Caco-2 (cell line): ENCODE measurements at regions not wholly inside any gene's neighbourhood (a gene's known extent, or its start where the extent isn't known, plus 50 kb on each side); places are given as distances from the start of the nearest gene placed in this dataset.

Experiments used
- BruUV-seq: library from RNA; stranded (reverse); fragments of 400-500 nt; replicated peaks from 2 replicates; lab custom pipeline; 2021; lab: Mats Ljungman, UMichigan
- CTCF ChIA-PET: fragments of 300-600 bp; sonication (Branson Sonifier 250); formaldehyde crosslinking; loops from one replicate; lab custom pipeline; 2022; ENCODE audit warnings: antibody characterized with exemption; lab: Charles Lee
- POLR2A ChIA-PET: fragments of 300-600 bp; sonication (Branson Sonifier 250); formaldehyde crosslinking; loops from one replicate; lab custom pipeline; 2022; ENCODE audit warnings: antibody characterized with exemption; lab: Charles Lee
- DNase-seq, 2 experiments: peaks; one replicate each; pipeline versions ENCODE4 v3.0.0 to v3.0.0-alpha.2; 2020 to 2022
- H3K27me3 ChIP-seq: replicated peaks from 2 replicates; pipeline ENCODE4 v1.6.0; 2011; ENCODE audit warnings: low read length; ENCODE audit not compliant: control insufficient read depth, insufficient read depth
- H3K36me3 ChIP-seq: 2 replicates; pipeline ENCODE4 v1.5.1; 2011; ENCODE audit warnings: low read length; ENCODE audit not compliant: control insufficient read depth, insufficient read depth
- H3K4me1 ChIP-seq: fragments of 250-450 bp; sonication (Bioruptor Pico); 2 replicates; pipeline ENCODE4 v1.5.1; 2020; ENCODE audit warnings: mild to moderate bottlenecking
- H3K4me3 ChIP-seq: 2 replicates; pipeline ENCODE4 v1.5.1; 2011; ENCODE audit warnings: low read depth, mild to moderate bottlenecking, control low read depth, low read length
- H3K9me3 ChIP-seq: fragments of 250-450 bp; sonication (Bioruptor Pico); 2 replicates; pipeline ENCODE4 v1.5.1; 2020; ENCODE audit warnings: mild to moderate bottlenecking, moderate library complexity
- H3K27ac Mint-ChIP-seq: one replicate; pipeline ENCODE4 v1.8.0; 2022; ENCODE audit warnings: mixed read lengths; ENCODE audit not compliant: unreplicated experiment
- H3K27me3 Mint-ChIP-seq: one replicate; pipeline ENCODE4 v1.8.0; 2022; ENCODE audit warnings: mixed read lengths; ENCODE audit not compliant: insufficient read depth, unreplicated experiment
- H3K36me3 Mint-ChIP-seq: one replicate; pipeline ENCODE4 v1.8.0; 2022; ENCODE audit warnings: mild to moderate bottlenecking, mixed read lengths; ENCODE audit not compliant: insufficient read depth, unreplicated experiment
- H3K4me1 Mint-ChIP-seq: one replicate; pipeline ENCODE4 v1.8.0; 2022; ENCODE audit warnings: low read depth, mixed read lengths; ENCODE audit not compliant: unreplicated experiment
- H3K4me3 Mint-ChIP-seq: one replicate; pipeline ENCODE4 v1.8.0; 2022; ENCODE audit warnings: mild to moderate bottlenecking, moderate library complexity, mixed read lengths; ENCODE audit not compliant: unreplicated experiment
- H3K9me3 Mint-ChIP-seq: one replicate; pipeline ENCODE4 v1.8.0; 2022; ENCODE audit warnings: mixed read lengths; ENCODE audit not compliant: unreplicated experiment
- intact Hi-C: fragments of 100-400 bp; cut with micrococcal nuclease; formaldehyde crosslinking; loops from one replicate; pipeline ENCODE4 v1.10.0; 2022; ENCODE audit not compliant: unreplicated experiment
- TF ChIP-seq, protein P1 (sequence below), 2 experiments: fragments of 200-600 bp in 1 of 2; IDR thresholded peaks; 1 replicate in 1 of 2; 2 replicates in 1 of 2; pipeline versions ENCODE4 v1.5.1 to v1.8.0; 2011 to 2022; ENCODE audit warnings: antibody characterized with exemption in 1 of 2, control low read depth in 1 of 2, inconsistent platforms in 1 of 2, low read depth in 1 of 2, low read length in 1 of 2, mild to moderate bottlenecking in 1 of 2, moderate library complexity in 1 of 2; ENCODE audit not compliant: insufficient read depth in 1 of 2, severe bottlenecking in 1 of 2, unreplicated experiment in 1 of 2

DNA sequence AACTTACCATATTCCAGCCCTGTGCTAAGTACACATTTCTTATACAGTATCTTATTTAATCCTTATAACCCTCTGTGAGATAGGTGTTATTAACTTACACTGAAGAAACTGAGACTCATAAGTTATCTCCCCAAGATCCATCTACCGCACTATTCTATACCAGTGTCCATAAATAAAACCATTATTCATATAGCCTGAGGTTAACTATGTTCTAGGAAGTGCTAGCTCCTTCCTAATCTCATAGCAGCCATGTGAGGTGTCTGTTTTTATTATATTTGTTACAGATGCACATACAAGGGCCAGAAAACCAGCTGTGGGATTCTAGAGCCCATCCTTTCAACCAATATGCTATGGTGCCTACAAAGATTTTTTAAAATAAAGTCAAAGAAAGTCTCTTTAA lies 100.3 kb upstream of the RAP1B start:
- no peaks in the 10 kb centered on the region for H3K27me3 Mint-ChIP-seq
- DNase-seq = no peak
- intact Hi-C loops = no loop called here
- H3K4me3 Mint-ChIP-seq = no peak overlapping the region
- CTCF ChIA-PET = interaction anchor here (0.5 kb wide), 1 partner anchor 156 kb away, joined by 3 read pairs; no protein-coding TSS in a partner anchor
- Histone ChIP-seq H3K9me3 (no peaks in the 10 kb centered on the region), H3K4me3 (no peak overlapping the region), H3K27me3 (no peaks in the 10 kb centered on the region), H3K36me3 (no peaks in the 10 kb centered on the region), H3K4me1 (peaks cover 10% of the 10 kb centered on the region)
- H3K27ac Mint-ChIP-seq = no peak overlapping the region
- no TSS peak for BruUV-seq
- H3K9me3 Mint-ChIP-seq = no peaks in the 10 kb centered on the region
- H3K4me1 Mint-ChIP-seq = peaks cover 9% of the 10 kb centered on the region
- TF ChIP-seq, protein P1, sequence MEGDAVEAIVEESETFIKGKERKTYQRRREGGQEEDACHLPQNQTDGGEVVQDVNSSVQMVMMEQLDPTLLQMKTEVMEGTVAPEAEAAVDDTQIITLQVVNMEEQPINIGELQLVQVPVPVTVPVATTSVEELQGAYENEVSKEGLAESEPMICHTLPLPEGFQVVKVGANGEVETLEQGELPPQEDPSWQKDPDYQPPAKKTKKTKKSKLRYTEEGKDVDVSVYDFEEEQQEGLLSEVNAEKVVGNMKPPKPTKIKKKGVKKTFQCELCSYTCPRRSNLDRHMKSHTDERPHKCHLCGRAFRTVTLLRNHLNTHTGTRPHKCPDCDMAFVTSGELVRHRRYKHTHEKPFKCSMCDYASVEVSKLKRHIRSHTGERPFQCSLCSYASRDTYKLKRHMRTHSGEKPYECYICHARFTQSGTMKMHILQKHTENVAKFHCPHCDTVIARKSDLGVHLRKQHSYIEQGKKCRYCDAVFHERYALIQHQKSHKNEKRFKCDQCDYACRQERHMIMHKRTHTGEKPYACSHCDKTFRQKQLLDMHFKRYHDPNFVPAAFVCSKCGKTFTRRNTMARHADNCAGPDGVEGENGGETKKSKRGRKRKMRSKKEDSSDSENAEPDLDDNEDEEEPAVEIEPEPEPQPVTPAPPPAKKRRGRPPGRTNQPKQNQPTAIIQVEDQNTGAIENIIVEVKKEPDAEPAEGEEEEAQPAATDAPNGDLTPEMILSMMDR (IDR thresholded peaks at IDR 0.05; ENCODE audit: insufficient read depth in 1 of 2, low read depth in 1 of 2, low read length in 1 of 2, severe bottlenecking in 1 of 2, unreplicated experiment in 1 of 2) = no peak
- no peaks in the 10 kb centered on the region for H3K36me3 Mint-ChIP-seq
- POLR2A ChIA-PET = no interaction called here

DNA sequence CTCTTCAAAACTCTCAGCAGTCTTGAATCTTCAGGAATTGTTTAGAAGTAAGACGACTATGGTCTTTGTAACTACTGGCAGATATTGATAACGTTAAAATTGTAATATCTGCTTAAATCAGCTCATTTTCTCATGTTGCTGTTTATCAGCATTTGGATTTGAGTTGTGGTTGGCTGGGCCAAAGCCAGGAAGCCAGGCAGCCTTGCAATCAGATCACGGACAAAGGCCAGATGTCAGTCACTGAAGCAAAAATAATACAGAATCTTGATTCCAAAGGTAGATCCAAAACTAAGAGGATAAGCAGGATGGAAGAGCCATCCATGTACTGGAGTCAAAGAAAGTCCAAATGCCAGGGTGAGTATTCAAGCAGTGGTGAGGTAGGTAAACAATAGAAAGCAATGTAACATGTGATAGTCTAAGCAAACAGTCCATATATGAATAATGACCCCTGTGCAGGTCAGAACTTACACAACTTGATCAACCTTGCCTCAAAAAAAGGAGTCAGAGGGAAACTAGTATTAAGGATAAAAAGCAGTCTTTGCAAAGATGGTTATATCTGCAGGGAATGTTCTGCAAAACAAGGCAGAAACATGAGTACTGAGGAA lies 95.8 kb upstream of the RAP1B start:
- no TSS peak for BruUV-seq
- CTCF ChIA-PET = no interaction called here
- Mint-ChIP-seq H3K4me1 (peaks cover 9% of the 10 kb centered on the region), H3K27me3 (no peaks in the 10 kb centered on the region), H3K27ac (no peak overlapping the region), H3K4me3 (no peak overlapping the region), H3K36me3 (peaks cover 5% of the 10 kb centered on the region), H3K9me3 (no peaks in the 10 kb centered on the region)
- no peaks in the 10 kb centered on the region for H3K27me3 ChIP-seq
- POLR2A ChIA-PET = no interaction called here
- no peak overlapping the region for H3K4me3 ChIP-seq
- TF ChIP-seq, protein P1 (IDR thresholded peaks at IDR 0.05; ENCODE audit: insufficient read depth in 1 of 2, low read depth in 1 of 2, low read length in 1 of 2, severe bottlenecking in 1 of 2, unreplicated experiment in 1 of 2) = no peak
- H3K4me1 ChIP-seq = peaks cover 13% of the 10 kb centered on the region
- no peaks in the 10 kb centered on the region for H3K9me3 ChIP-seq
- H3K36me3 ChIP-seq = no peaks in the 10 kb centered on the region
- intact Hi-C loops = no loop called here
- peak in 1 of 2 experiments; percentile 8 for DNase-seq

DNA sequence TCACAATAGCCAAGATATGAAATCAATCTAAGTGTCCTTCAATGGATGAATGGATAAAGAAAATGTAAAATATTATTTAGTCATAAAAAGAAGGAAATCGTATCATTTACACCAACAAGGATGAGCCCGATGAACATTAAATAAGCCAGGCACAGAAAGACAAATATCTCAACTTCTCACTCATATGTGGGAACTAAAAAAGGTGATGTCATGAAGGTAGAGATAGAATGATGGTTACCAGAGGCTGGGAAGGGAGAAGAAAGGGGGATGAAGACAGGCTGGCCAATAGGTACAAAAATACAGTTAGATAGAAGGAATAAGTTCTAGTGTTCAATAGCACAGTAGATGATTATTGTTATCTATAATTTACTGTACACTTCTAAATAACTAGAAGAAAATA lies 94.9 kb upstream of the RAP1B start:
- no peak overlapping the region for H3K4me3 ChIP-seq
- POLR2A ChIA-PET = no interaction called here

More for the DNA sequence above, 94.9 kb upstream of the RAP1B start:
- TF ChIP-seq, protein P1 (IDR thresholded peaks at IDR 0.05; ENCODE audit: insufficient read depth in 1 of 2, low read depth in 1 of 2, low read length in 1 of 2, severe bottlenecking in 1 of 2, unreplicated experiment in 1 of 2) = no peak
- no peak overlapping the region for H3K27ac Mint-ChIP-seq
- no peaks in the 10 kb centered on the region for H3K27me3 ChIP-seq
- no peak for DNase-seq
- peaks cover 5% of the 10 kb centered on the region for H3K36me3 Mint-ChIP-seq
- no peaks in the 10 kb centered on the region for H3K9me3 Mint-ChIP-seq
- peaks cover 9% of the 10 kb centered on the region for H3K4me1 Mint-ChIP-seq
- intact Hi-C loops = no loop called here
- H3K4me3 Mint-ChIP-seq = no peak overlapping the region
- H3K36me3 ChIP-seq = no peaks in the 10 kb centered on the region
- H3K27me3 Mint-ChIP-seq = no peaks in the 10 kb centered on the region
- BruUV-seq = no TSS peak
- no peaks in the 10 kb centered on the region for H3K9me3 ChIP-seq
- CTCF ChIA-PET = no interaction called here
- H3K4me1 ChIP-seq = peaks cover 13% of the 10 kb centered on the region
